Adrenal gland (tissue), 5 donors: ENCODE measurements at regions not wholly inside any gene's neighbourhood (a gene's known extent, or its start where the extent isn't known, plus 50 kb on each side); places are given as distances from the start of the nearest gene placed in this dataset.

Source experiments
- CTCF ChIP-seq, 6 experiments: fragments of 450-650 bp in 4 of 6; fragments of 200-600 bp in 2 of 6; sonication (generic) in 1 of 6; IDR thresholded peaks; 1 replicate in 5 of 6; 2 replicates in 1 of 6; pipeline versions ENCODE4 v1.5.1 to v1.8.0; 2016 to 2021; ENCODE audit warnings: antibody characterized with exemption in 6 of 6, mild to moderate bottlenecking in 2 of 6, moderate library complexity in 1 of 6
- POLR2A ChIP-seq, 2 donors: fragments of 450-650 bp; IDR thresholded peaks; one replicate each; pipeline ENCODE4 v1.6.1; 2017; ENCODE audit warnings: antibody characterized with exemption in 2 of 2, mild to moderate bottlenecking in 2 of 2, moderate library complexity in 1 of 2
- donor health status: DM: no; HTN: no; CAD: no.

GRCh38 chr10:4453276-4453675, 372.7 kb upstream of the AKR1E2 start:
- TF ChIP-seq CTCF (IDR thresholded peaks at IDR 0.05), result no peak
- TF ChIP-seq POLR2A (IDR thresholded peaks at IDR 0.05), result no peak
